ENCODE measurements at regions not wholly inside any gene's neighbourhood (a gene's known extent, or its start where the extent isn't known, plus 50 kb on each side); places are given as distances from the start of the nearest gene placed in this dataset.

DNA sequence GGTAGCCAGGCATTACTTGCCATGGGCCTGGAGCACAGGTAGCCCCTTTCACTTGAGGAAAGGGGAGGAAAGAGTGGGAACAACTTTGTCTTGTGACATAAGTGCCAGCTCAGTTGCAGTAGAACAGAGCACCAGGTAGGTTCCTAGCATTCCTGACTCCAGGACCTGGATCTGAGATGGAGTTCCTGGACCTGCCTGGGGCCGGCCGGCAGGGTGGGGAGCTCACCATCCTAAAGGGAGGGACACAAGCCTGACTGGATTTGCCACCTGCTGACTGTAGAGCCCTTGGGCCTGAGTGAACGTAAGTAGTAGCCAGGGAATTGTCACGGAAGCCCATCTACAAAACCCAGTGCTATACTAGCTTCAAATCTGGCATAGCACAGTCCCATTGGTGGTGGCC lies 653.3 kb upstream of the CDH6 start:
- no peak overlapping the region for H3K4me3 ChIP-seq (ENCODE audit: low read depth, low read length, poor library complexity, severe bottlenecking)
- TF ChIP-seq EZH2phosphoT487 (IDR thresholded peaks at IDR 0.05; ENCODE audit: borderline replicate concordance, low read depth, low read length) = no peak
- TF ChIP-seq, protein P1, sequence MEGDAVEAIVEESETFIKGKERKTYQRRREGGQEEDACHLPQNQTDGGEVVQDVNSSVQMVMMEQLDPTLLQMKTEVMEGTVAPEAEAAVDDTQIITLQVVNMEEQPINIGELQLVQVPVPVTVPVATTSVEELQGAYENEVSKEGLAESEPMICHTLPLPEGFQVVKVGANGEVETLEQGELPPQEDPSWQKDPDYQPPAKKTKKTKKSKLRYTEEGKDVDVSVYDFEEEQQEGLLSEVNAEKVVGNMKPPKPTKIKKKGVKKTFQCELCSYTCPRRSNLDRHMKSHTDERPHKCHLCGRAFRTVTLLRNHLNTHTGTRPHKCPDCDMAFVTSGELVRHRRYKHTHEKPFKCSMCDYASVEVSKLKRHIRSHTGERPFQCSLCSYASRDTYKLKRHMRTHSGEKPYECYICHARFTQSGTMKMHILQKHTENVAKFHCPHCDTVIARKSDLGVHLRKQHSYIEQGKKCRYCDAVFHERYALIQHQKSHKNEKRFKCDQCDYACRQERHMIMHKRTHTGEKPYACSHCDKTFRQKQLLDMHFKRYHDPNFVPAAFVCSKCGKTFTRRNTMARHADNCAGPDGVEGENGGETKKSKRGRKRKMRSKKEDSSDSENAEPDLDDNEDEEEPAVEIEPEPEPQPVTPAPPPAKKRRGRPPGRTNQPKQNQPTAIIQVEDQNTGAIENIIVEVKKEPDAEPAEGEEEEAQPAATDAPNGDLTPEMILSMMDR (conservative IDR thresholded peaks at IDR 0.05; ENCODE audit: low read length) = no peak
- no peak overlapping the region for H2AFZ ChIP-seq (ENCODE audit: low read length)
- no peaks in the 10 kb centered on the region for H3K9me3 ChIP-seq (ENCODE audit: low read length)
- no TSS peak for BruUV-seq (replicated peaks)
- intact Hi-C loops (cut with micrococcal nuclease; ENCODE audit: unreplicated experiment) = no loop called here
- H3K4me2 ChIP-seq (ENCODE audit: low read length) = no peak overlapping the region
- H3K4me1 ChIP-seq (ENCODE audit: insufficient read depth, low read length, poor library complexity, severe bottlenecking) = no peaks in the 10 kb centered on the region
- no peak overlapping the region for H3K27ac ChIP-seq (ENCODE audit: low read depth, low read length, poor library complexity, severe bottlenecking)
- no peaks in the 10 kb centered on the region for H3K9me2 ChIP-seq (ENCODE audit: insufficient read depth, low read length)
- ChIA-PET CTCF (ENCODE audit: unreplicated experiment) (no interaction called here), POLR2A (no interaction called here)
- no peaks in the 10 kb centered on the region for H3K79me2 ChIP-seq (ENCODE audit: insufficient read depth, low read depth, low read length)
- no peaks in the 10 kb centered on the region for H3K36me3 ChIP-seq (ENCODE audit: insufficient read depth, low read length)
- H4K20me1 ChIP-seq (ENCODE audit: insufficient read depth, low read length) = no peaks in the 10 kb centered on the region
- DNase-seq (ENCODE audit: low spot score) = no peak

- Histone ChIP-seq H3K79me2 (ENCODE audit: insufficient read depth, low read depth, low read length) (no peaks in the 10 kb centered on the region), H3K9me3 (ENCODE audit: low read length) (no peaks in the 10 kb centered on the region), H2AFZ (ENCODE audit: low read length) (no peak overlapping the region), H3K36me3 (ENCODE audit: insufficient read depth, low read length) (no peaks in the 10 kb centered on the region), H3K9me2 (ENCODE audit: insufficient read depth, low read length) (no peaks in the 10 kb centered on the region), H4K20me1 (ENCODE audit: insufficient read depth, low read length) (no peaks in the 10 kb centered on the region), H3K4me2 (ENCODE audit: low read length) (no peak overlapping the region), H3K27ac (ENCODE audit: low read depth, low read length, poor library complexity, severe bottlenecking) (no peak overlapping the region), H3K4me1 (ENCODE audit: insufficient read depth, low read length, poor library complexity, severe bottlenecking) (no peaks in the 10 kb centered on the region), H3K4me3 (ENCODE audit: low read depth, low read length, poor library complexity, severe bottlenecking) (no peak overlapping the region)
- ChIA-PET POLR2A (interaction anchor here (0.6 kb wide), 1 partner anchor 22 kb away, joined by 3 read pairs; no protein-coding TSS in a partner anchor), CTCF (ENCODE audit: unreplicated experiment) (no interaction called here)
- intact Hi-C loops (cut with micrococcal nuclease; ENCODE audit: unreplicated experiment) = no loop called here
- no TSS peak for BruUV-seq (replicated peaks)
- DNase-seq (ENCODE audit: low spot score) = no peak
- no peak for TF ChIP-seq EZH2phosphoT487 (IDR thresholded peaks at IDR 0.05; ENCODE audit: borderline replicate concordance, low read depth, low read length)
- TF ChIP-seq, protein P1 (conservative IDR thresholded peaks at IDR 0.05; ENCODE audit: low read length) = no peak
These were observed 654.4 kb upstream of the CDH6 start for GRCh38 chr5:30539004-30539634.

- DNase-seq (ENCODE audit: low spot score) = no peak
- no peaks in the 10 kb centered on the region for H3K79me2 ChIP-seq (ENCODE audit: insufficient read depth, low read depth, low read length)
- H3K4me1 ChIP-seq (ENCODE audit: insufficient read depth, low read length, poor library complexity, severe bottlenecking) = no peaks in the 10 kb centered on the region
- intact Hi-C loops (cut with micrococcal nuclease; ENCODE audit: unreplicated experiment) = no loop called here
- H4K20me1 ChIP-seq (ENCODE audit: insufficient read depth, low read length) = no peaks in the 10 kb centered on the region
- H3K9me3 ChIP-seq (ENCODE audit: low read length) = no peaks in the 10 kb centered on the region
- no peaks in the 10 kb centered on the region for H3K9me2 ChIP-seq (ENCODE audit: insufficient read depth, low read length)
- no peak overlapping the region for H3K4me3 ChIP-seq (ENCODE audit: low read depth, low read length, poor library complexity, severe bottlenecking)
- ChIA-PET CTCF (ENCODE audit: unreplicated experiment) (interaction anchor here (0.5 kb wide), 1 partner anchor 1081 kb away, joined by 6 read pairs; no protein-coding TSS in a partner anchor), POLR2A (interaction anchor here (0.6 kb wide), 1 partner anchor 197 kb away, joined by 3 read pairs; no protein-coding TSS in a partner anchor)
- no peaks in the 10 kb centered on the region for H3K36me3 ChIP-seq (ENCODE audit: insufficient read depth, low read length)
- H3K27ac ChIP-seq (ENCODE audit: low read depth, low read length, poor library complexity, severe bottlenecking) = no peak overlapping the region
- no TSS peak for BruUV-seq (replicated peaks)
- H2AFZ ChIP-seq (ENCODE audit: low read length) = no peak overlapping the region
- TF ChIP-seq EZH2phosphoT487 (IDR thresholded peaks at IDR 0.05; ENCODE audit: borderline replicate concordance, low read depth, low read length) = no peak
- TF ChIP-seq, protein P1 (conservative IDR thresholded peaks at IDR 0.05; ENCODE audit: low read length) = no peak
- no peak overlapping the region for H3K4me2 ChIP-seq (ENCODE audit: low read length)
These were observed 668.1 kb upstream of the CDH6 start for GRCh38 chr5:30525353-30525752.

All from OCI-LY7 (cell line).